D721Med (cell line): ENCODE measurements at regions not wholly inside any gene's neighbourhood (a gene's known extent, or its start where the extent isn't known, plus 50 kb on each side); places are given as distances from the start of the nearest gene placed in this dataset.

Source experiments
- DNase-seq: peaks from one replicate; pipeline ENCODE4 v3.0.0; 2011; ENCODE audit warnings: low spot score; ENCODE audit not compliant: insufficient read length
- FAIRE-seq: peaks from 2 replicates; lab custom pipeline; 2011; peaks lifted over from hg19 to GRCh38; lab: Jason Lieb, UNC
- CTCF ChIP-seq: IDR thresholded peaks from 2 replicates; pipeline ENCODE4 v1.5.1; 2012; ENCODE audit warnings: mild to moderate bottlenecking, control low read depth; ENCODE audit not compliant: insufficient read depth; ENCODE audit errors: missing control alignments

- no peak for DNase-seq
Measured at GRCh38 chr9:70470050-70471015, 55.9 kb upstream of the KLF9 start.

GRCh38 chr9:70468291-70468690 lies 53.8 kb upstream of the KLF9 start:
- no peak for FAIRE-seq

More at GRCh38 chr9:70470050-70471015, 55.9 kb upstream of the KLF9 start:
- no peak for FAIRE-seq
- TF ChIP-seq CTCF = no peak

GRCh38 chr9:70466976-70467561 lies 52.6 kb upstream of the KLF9 start:
- FAIRE-seq = no peak
- TF ChIP-seq CTCF = no peak
- DNase-seq = no peak

More at GRCh38 chr9:70468291-70468690, 53.8 kb upstream of the KLF9 start:
- DNase-seq = no peak
- TF ChIP-seq CTCF = no peak

GRCh38 chr9:70465904-70466303 lies 51.4 kb upstream of the KLF9 start:
- FAIRE-seq (no peak), DNase-seq (no peak)
- no peak for TF ChIP-seq CTCF

- no peak for TF ChIP-seq CTCF
- no peak for FAIRE-seq
Measured at GRCh38 chr9:70465398-70465797, 50.9 kb upstream of the KLF9 start.

More at GRCh38 chr9:70465398-70465797, 50.9 kb upstream of the KLF9 start:
- DNase-seq = no peak
